Esophagus (tissue), 2 donors: ENCODE measurements at regions not wholly inside any gene's neighbourhood (a gene's known extent, or its start where the extent isn't known, plus 50 kb on each side); places are given as distances from the start of the nearest gene placed in this dataset.

Experiments
- H3K27ac ChIP-seq, 2 donors: one replicate each; pipeline ENCODE4 v1.5.1; 2013; ENCODE audit warnings: low read depth in 2 of 2, mild to moderate bottlenecking in 2 of 2, inconsistent platforms in 1 of 2, low read length in 1 of 2, moderate library complexity in 1 of 2
- H3K27me3 ChIP-seq, 2 donors: one replicate each; pipeline ENCODE4 v1.6.1; 2013; ENCODE audit warnings: low read length in 2 of 2, control low read depth in 1 of 2, mild to moderate bottlenecking in 1 of 2; ENCODE audit not compliant: insufficient read depth in 2 of 2, control insufficient read depth in 1 of 2
- H3K36me3 ChIP-seq, 2 donors: one replicate each; pipeline ENCODE4 v1.6.1; 2013; ENCODE audit warnings: low read length in 1 of 2; ENCODE audit not compliant: control insufficient read depth in 2 of 2, insufficient read depth in 2 of 2
- H3K4me1 ChIP-seq, 2 donors: one replicate each; pipeline ENCODE4 v1.6.1; 2013; ENCODE audit warnings: low read length in 1 of 2; ENCODE audit not compliant: control insufficient read depth in 2 of 2, insufficient read depth in 2 of 2
- H3K4me3 ChIP-seq, 2 donors: one replicate each; pipeline ENCODE4 v1.5.1; 2013; ENCODE audit warnings: low read length in 2 of 2, mild to moderate bottlenecking in 2 of 2, low read depth in 1 of 2, moderate library complexity in 1 of 2
- H3K9me3 ChIP-seq, 2 donors: one replicate each; pipeline ENCODE4 v1.6.1; 2013; ENCODE audit warnings: mild to moderate bottlenecking in 2 of 2, low read depth in 1 of 2, low read length in 1 of 2, moderate library complexity in 1 of 2; ENCODE audit not compliant: control insufficient read depth in 2 of 2, insufficient read depth in 1 of 2
- WGBS, 2 donors: extraction: QIAGEN DNeasy Blood & Tissue Kit; methylation state at CpG; one replicate each; pipeline ENCODE4 v1.1.7; 2013; 5-methylcytosine and 5-hydroxymethylcytosine counted together
- donor health status: healthy with polysubstance abuse.
- donor health status: Bipolar disorder and iron deficiency.

GRCh38 chr4:92060333-92060732 is 243.4 kb upstream of the GRID2 start:
- Histone ChIP-seq H3K4me1 (no peaks in the 10 kb centered on the region), H3K4me3 (no peak overlapping the region), H3K36me3 (no peaks in the 10 kb centered on the region), H3K9me3 (peaks cover 0 to 2% of the 10 kb centered on the region in 2 donors), H3K27ac (no peak overlapping the region), H3K27me3 (no peaks in the 10 kb centered on the region)
- WGBS, 2 donors = 64 to 83% methylated on average over 2 of the region's 2 CpGs

- no peaks in the 10 kb centered on the region for H3K4me1 ChIP-seq
- no peak overlapping the region for H3K27ac ChIP-seq
- peaks cover 0 to 2% of the 10 kb centered on the region in 2 donors for H3K9me3 ChIP-seq
- 88 to 89% methylated on average over 4 of the region's 4 CpGs for WGBS, 2 donors
- no peaks in the 10 kb centered on the region for H3K36me3 ChIP-seq
- no peak overlapping the region for H3K4me3 ChIP-seq
- H3K27me3 ChIP-seq = no peaks in the 10 kb centered on the region
Measured at GRCh38 chr4:92064574-92064973, 239.2 kb upstream of the GRID2 start.

GRCh38 chr4:92066485-92066884 is 237.3 kb upstream of the GRID2 start:
- Histone ChIP-seq H3K36me3 (no peaks in the 10 kb centered on the region), H3K4me3 (no peak overlapping the region), H3K9me3 (peaks cover 4 to 12% of the 10 kb centered on the region in 2 donors), H3K27ac (no peak overlapping the region), H3K4me1 (no peaks in the 10 kb centered on the region), H3K27me3 (no peaks in the 10 kb centered on the region)

GRCh38 chr4:92071587-92071986 is 232.2 kb upstream of the GRID2 start:
- H3K27ac ChIP-seq = no peak overlapping the region
- H3K4me1 ChIP-seq = no peaks in the 10 kb centered on the region
- peaks cover 4 to 12% of the 10 kb centered on the region in 2 donors for H3K9me3 ChIP-seq
- WGBS, 2 donors = 100% methylated on average over 1 of the region's 1 CpG
- no peaks in the 10 kb centered on the region for H3K27me3 ChIP-seq
- no peaks in the 10 kb centered on the region for H3K36me3 ChIP-seq
- H3K4me3 ChIP-seq = no peak overlapping the region

DNA sequence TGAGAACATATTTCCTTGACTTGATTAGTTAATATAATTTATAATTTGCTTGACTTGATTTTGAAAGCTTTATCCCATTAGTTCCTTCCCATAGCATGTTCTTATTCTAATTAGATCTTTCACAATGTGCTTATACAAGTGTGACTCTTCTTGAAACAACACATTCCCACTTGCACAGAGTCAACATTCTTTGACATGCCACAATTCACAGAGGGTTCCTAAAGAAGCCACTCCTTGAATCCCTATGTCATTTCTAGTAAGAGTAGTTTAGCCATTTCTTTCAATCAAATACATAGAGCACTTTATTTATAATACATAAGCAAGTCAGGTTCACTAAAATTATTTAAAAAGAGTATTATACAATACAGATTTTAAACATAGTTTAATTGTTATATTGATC is 228.9 kb upstream of the GRID2 start:
- Histone ChIP-seq H3K27me3 (no peaks in the 10 kb centered on the region), H3K4me3 (no peak overlapping the region), H3K27ac (no peak overlapping the region), H3K9me3 (peaks cover 5 to 12% of the 10 kb centered on the region in 2 donors), H3K4me1 (no peaks in the 10 kb centered on the region), H3K36me3 (no peaks in the 10 kb centered on the region)

DNA sequence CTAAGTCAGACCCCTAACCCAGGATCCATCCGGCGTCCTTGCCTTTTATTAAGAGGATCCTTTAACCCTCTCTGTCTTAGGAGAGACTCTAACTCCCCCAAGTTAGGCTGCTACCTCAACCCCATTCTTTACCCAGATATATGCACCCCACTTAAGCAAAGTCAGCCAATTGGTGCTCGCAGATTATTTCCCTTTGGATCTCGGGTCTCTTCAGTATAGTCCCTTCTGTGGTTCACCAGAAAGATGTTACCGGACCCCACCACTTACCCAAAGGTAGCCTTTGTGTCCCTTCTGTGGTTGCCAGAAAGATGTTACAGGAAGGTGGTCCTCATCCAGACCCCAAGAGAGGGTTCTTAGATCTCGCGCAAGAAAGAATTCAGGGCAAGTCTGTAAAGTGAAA is 212.9 kb upstream of the GRID2 start:
- no peaks in the 10 kb centered on the region for H3K27me3 ChIP-seq
- no peaks in the 10 kb centered on the region for H3K4me1 ChIP-seq
- H3K4me3 ChIP-seq = no peak overlapping the region
- WGBS, 2 donors = 96 to 97% methylated on average over 7 of the region's 7 CpGs
- H3K9me3 ChIP-seq = no peaks in the 10 kb centered on the region
- no peak overlapping the region for H3K27ac ChIP-seq
- H3K36me3 ChIP-seq = no peaks in the 10 kb centered on the region

- no peaks in the 10 kb centered on the region for H3K36me3 ChIP-seq
- H3K9me3 ChIP-seq = no peaks in the 10 kb centered on the region
- WGBS, 2 donors = 81 to 87% methylated on average over 6 of the region's 6 CpGs
- no peak overlapping the region for H3K4me3 ChIP-seq
- no peak overlapping the region for H3K27ac ChIP-seq
- H3K4me1 ChIP-seq = no peaks in the 10 kb centered on the region
- no peaks in the 10 kb centered on the region for H3K27me3 ChIP-seq
Measured at GRCh38 chr4:92091335-92091734, 212.4 kb upstream of the GRID2 start.

GRCh38 chr4:92099861-92100260 is 203.9 kb upstream of the GRID2 start:
- H3K36me3 ChIP-seq = no peaks in the 10 kb centered on the region
- no peaks in the 10 kb centered on the region for H3K27me3 ChIP-seq
- 17 to 34% methylated on average over 2 of the region's 2 CpGs for WGBS, 2 donors
- no peak overlapping the region for H3K4me3 ChIP-seq
- H3K4me1 ChIP-seq = no peaks in the 10 kb centered on the region
- no peak overlapping the region for H3K27ac ChIP-seq
- no peaks in the 10 kb centered on the region for H3K9me3 ChIP-seq

DNA sequence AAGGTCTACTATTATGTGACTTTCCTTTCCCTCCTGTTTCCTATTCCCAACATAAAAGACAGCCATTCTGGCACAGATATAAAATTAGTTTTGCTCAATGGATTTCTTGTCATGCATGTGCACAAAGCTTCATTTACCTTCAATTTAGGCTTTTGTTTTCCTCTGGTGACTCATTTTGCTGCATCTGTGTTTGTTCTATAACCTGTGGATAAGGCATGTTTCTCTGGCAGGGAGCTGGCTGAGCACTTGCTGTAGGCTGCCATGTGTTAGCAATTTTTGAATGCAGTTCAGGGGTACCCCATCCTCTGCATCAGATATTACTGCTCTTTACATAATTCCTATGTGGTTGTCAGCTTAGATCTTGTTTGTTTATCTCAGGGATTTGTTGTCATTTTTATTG is 202.8 kb upstream of the GRID2 start:
- Histone ChIP-seq H3K9me3 (no peaks in the 10 kb centered on the region), H3K27ac (no peak overlapping the region), H3K27me3 (no peaks in the 10 kb centered on the region), H3K4me3 (no peak overlapping the region), H3K4me1 (no peaks in the 10 kb centered on the region), H3K36me3 (no peaks in the 10 kb centered on the region)

DNA sequence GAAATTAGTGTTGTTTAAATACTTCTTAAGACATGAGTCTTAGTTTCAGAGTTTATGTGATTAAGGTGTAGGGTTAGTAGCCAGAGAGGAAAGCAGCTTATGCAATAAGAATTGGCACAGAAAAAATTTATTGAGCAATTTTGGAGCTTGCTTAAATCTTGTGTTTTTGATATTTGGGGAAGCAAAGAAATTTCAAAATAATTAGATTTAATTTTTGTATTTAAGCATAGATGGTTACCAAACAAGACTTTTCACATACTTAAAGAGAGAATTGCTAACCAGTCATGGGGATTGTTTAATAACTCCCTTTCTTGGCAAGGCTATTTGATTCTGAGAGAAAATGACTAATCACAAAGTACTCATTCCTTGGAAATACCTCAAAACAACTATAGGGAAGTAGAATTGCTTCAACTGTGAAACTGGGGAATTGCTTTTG is 202.0 kb upstream of the GRID2 start:
- Histone ChIP-seq H3K36me3 (no peaks in the 10 kb centered on the region), H3K27me3 (no peaks in the 10 kb centered on the region), H3K4me1 (no peaks in the 10 kb centered on the region), H3K4me3 (no peak overlapping the region), H3K27ac (no peak overlapping the region), H3K9me3 (no peaks in the 10 kb centered on the region)
